KOPT-K1 (cell line): ENCODE measurements at regions not wholly inside any gene's neighbourhood (a gene's known extent, or its start where the extent isn't known, plus 50 kb on each side); places are given as distances from the start of the nearest gene placed in this dataset.
"Not testable (repeated sequence)": the region's sequence is repeated elsewhere in the genome, so short reads cannot be mapped to it uniquely, and the experiment has no call there.

Experiments
- H3K27ac ChIP-seq: fragments of 200-600 bp; sonication (generic); 2 replicates; pipeline ENCODE4 v1.5.1; 2016; ENCODE audit warnings: antibody characterized with exemption, mild to moderate bottlenecking, low read depth, low read length; ENCODE audit not compliant: poor library complexity, severe bottlenecking
- H3K36me3 ChIP-seq: fragments of 200-600 bp; sonication (generic); 2 replicates; pipeline ENCODE4 v1.5.1; 2017; ENCODE audit warnings: antibody characterized with exemption, mild to moderate bottlenecking, low read length, moderate library complexity; ENCODE audit not compliant: insufficient read depth
- H3K9me3 ChIP-seq: fragments of 200-600 bp; sonication (generic); 2 replicates; pipeline ENCODE4 v1.5.1; 2017; ENCODE audit warnings: antibody characterized with exemption, low read length, mild to moderate bottlenecking; ENCODE audit not compliant: insufficient read depth, poor library complexity, severe bottlenecking

DNA sequence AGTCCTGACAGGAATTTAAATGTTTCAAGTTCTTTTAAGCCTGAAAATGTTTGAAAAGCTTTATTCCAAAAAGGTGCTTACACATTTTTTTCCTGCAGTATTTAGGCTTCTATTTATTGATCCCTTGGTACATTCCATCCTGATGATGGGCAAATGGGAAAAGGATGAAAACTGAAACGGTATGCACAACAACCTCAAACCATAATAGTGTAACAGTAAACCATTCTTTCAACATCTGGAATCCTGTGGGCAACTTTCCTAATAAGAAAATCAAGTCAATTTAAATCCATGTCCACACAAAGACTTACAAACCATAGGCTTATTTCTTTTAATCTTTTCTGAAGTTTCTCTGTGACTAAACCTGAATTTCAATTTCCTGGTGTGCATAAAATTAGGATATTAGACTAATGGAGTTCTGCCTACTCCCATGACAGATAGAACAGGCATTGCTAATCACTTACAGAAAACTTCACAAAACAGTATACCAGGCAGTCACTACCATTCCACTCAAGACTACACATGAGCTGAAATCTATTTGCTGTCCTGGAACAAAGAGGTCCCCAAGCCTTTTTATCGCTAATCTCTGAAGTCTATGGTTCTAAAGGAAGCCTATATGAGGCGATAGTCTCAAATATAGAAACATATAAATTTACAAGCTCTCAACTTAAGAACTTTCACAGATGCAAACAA is 103.3 kb downstream of the DLEU7 start:
- no peaks in the 10 kb centered on the region for H3K9me3 ChIP-seq
- no peak overlapping the region for H3K27ac ChIP-seq
- H3K36me3 ChIP-seq, result no peaks in the 10 kb centered on the region

DNA sequence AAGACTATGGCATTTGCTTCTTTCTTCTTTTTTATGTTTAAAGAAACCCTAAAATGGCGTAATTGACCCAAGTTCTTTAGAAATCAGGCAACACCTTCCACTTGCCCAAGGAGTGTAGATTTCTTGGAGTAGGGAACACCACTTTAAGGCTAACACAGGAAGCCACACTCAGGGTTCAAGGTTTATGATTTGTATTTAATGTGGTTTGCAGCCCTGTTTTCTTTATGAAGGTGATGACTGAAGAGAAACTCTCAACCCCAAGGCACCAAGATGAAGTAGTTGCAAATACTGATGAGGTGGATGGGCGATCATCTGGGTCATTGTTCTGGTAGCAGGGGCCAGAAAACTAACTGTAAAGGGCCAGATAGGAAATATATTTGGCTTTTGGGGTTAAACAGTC is 101.1 kb downstream of the DLEU7 start:
- Histone ChIP-seq H3K36me3 (no peaks in the 10 kb centered on the region), H3K9me3 (no peaks in the 10 kb centered on the region), H3K27ac (no peak overlapping the region)

DNA sequence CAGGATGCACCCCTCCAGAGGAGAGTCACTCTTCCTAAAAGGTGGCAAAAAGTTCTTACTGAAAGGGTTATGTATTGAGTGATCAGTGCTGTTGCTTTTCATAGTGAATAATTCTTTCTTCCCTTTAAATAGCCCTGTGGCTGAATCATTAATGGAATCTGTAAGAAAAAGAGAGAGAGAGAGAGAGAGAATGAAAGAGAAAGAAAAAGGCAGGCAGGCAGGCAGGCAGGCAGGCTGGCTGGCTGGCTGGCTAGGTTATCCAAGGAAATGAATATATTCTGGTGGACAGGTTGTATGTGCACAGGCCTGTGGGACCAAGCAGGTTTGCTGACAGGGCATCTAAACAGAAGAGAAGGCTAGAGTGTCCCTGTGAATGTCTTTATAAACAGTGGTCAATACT is 100.5 kb downstream of the DLEU7 start:
- Histone ChIP-seq H3K36me3 (no peaks in the 10 kb centered on the region), H3K9me3 (no peaks in the 10 kb centered on the region), H3K27ac (no peak overlapping the region)

DNA sequence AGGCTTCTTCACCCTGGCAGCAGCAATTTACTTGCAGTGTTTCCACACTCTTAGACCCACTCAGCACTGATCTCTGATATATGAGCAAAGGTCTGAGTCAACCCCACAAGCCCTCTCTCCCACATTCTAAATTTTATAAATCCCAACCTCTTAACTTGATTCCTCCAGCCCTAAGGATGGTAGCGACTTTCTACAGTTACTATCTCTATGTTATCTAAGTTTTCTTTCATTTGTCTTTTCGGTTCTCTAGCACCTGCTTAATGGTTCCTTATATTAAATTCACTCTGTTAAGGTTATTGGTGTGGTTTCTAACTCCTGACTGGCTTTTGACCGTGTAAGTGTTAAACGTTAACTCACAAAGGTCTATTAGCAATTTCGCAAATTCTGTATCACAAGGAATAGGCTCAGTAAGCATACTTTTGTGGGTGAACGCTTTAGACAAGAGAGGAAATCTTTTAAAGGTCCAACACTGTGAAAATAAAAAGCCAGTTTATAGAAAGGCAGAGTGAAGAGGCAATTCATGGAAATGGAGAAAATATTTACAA is 99.3 kb downstream of the DLEU7 start:
- no peaks in the 10 kb centered on the region for H3K9me3 ChIP-seq
- no peak overlapping the region for H3K27ac ChIP-seq
- H3K36me3 ChIP-seq, result no peaks in the 10 kb centered on the region

DNA sequence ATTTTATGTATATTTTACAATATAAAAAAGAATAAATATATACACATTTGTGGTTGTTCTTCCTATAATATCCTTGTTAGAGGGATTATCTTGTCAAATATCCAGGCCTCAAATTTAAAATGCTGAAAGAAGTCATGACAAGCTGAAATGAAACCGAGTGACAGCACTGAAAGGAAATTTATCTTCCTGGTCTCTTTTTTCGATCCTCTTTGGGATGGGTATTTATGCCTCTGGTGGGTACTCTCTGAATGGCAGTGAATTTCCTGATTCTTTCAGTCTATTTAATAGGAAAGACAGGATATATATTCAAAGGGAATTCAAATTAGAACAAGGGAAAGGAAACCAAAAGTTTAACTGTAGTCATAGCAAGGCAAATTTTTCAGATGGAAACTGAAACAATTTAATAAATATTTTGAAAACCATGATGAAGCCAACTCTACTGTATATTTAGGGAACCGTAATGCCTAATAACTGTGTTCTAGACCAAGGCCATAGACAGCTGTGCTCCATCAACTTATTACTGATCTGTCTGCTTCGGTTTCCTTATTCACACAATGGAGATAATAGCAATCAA is 97.9 kb downstream of the DLEU7 start:
- H3K27ac ChIP-seq, result no peak overlapping the region
- H3K36me3 ChIP-seq, result no peaks in the 10 kb centered on the region
- no peaks in the 10 kb centered on the region for H3K9me3 ChIP-seq

DNA sequence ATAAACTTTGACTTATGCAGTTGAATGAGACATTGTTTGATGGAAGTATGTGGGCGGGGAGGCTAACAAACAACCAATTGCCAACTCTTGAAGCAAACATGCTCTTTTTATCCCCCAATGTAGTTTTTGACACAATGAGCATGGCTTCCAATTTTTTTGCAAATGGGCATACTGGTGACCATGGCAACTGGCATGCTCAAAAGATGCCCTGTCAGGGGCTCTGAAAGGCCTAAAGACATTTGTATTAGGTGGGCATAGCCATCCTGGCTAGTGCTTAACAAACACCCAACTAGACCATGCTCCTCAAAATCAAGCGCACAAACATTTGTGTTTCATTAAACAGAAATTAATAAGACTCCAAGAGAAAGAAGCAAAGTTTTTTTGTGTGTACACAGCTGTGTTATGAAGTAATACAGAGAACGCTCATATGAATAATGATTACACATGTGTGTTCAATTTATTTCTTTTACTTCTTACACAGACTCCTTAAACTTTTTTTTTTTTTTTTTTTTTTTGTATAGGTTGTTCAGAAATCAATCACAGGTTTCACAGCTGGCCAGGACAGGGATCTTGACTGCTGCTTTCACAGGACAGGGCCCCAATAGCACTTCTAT is 95.6 kb downstream of the DLEU7 start:
- no peak overlapping the region for H3K27ac ChIP-seq
- H3K36me3 ChIP-seq, result no peaks in the 10 kb centered on the region
- no peaks in the 10 kb centered on the region for H3K9me3 ChIP-seq

DNA sequence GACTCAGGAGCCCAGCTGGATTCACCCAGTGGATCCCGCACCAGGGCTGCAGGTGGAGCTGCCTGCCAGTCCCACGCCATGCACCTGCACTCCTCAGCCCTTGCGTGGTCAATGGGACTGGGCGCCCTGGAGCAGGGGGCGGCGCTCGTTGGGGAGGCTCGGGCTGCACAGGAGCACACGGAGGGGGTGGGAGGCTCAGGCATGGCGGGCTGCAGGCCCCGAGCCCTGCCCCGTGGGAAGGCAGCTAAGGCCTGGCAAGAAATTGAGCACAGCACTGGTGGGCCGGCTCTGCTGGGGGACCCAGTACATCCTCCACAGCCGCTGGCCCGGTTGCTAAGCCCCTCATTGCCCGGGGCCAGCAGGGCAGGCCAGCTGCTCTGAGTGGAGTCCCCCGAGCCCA is 90.3 kb downstream of the DLEU7 start:
- not testable (repeated sequence) for H3K9me3 ChIP-seq, H3K36me3 ChIP-seq, H3K27ac ChIP-seq

DNA sequence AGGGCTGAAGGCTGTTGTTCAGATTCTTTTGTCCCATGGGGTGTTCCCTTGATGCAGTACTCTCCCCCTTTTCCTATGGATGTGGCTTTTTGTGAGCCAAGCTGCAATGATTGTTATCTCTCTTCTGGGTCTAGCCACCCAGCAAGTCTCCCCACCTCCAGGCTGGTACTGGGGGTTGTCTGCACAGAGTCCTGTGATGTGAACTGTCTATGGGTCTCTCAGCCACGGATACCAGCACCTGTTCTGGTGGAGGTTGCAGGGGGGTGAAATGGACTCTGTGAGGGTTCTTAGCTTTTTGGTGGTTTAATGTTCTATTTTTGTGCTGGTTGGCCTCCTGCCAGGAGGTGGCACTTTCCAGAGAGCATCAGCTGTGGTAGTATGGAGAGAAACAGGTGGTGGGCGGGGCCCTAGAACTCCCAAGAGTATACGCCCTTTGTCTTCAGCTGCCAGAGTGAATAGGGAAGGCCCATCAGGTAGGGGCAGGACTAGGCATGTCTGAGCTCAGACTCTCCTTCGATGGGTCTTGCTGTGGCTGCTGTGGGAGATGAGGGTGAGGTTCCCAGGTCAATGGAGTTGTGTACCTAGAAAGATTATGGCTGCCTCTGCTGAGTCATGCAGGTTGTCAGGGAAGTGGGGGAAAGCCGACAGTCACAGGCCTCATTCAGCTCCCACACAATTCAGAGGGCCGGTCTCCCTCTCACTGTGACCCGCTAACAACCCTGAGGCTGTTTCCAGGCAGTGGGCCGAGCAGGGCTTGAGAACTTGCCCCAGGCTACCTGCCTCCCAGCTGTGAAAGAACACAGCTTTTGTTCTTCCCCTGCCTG is 87.4 kb downstream of the DLEU7 start:
- peak overlapping the region; percentile 33 for H3K27ac ChIP-seq
- H3K36me3 ChIP-seq, H3K9me3 ChIP-seq: not testable (repeated sequence)

DNA sequence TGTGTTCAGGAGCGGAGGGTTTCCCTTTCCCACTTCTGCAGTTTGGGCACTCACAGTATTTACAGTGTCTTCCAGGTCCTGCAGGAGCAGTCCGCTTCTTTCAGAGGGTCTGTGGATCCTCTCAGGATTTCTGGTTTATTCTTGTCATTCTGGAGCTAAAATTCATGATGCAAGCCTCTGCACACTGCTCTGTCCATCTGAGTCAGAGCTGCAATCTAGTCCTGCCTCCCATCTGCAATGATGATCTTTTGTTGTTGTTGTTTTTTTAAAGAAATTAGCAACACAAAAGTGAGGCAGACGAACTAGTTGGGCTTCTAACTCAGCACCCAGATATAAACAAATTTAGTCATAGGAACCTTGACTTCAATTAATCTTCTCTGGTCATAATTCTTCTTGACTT is 86.5 kb downstream of the DLEU7 start:
- Histone ChIP-seq H3K36me3 (no peaks in the 10 kb centered on the region), H3K9me3 (no peaks in the 10 kb centered on the region), H3K27ac (peak overlapping the region; percentile 33)

DNA sequence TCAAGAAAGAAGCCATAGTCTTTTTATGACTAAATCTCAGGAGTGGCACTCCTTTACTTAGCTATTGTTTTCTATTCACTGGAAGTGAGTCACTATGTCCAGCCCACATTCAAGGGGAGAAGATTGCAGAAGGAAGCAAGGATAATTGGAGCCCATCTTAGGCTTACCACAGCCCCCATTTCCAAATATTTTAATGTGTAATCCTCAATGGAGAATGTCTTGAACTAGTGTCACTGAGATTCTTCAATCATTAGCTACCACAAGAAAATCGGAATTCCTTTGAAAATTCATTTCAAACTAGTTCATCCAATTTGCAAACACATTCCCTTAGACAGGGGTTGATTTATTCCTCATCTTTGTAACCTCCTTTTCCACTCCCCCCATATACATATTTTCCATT is 84.7 kb downstream of the DLEU7 start:
- Histone ChIP-seq H3K36me3 (no peaks in the 10 kb centered on the region), H3K9me3 (no peaks in the 10 kb centered on the region), H3K27ac (no peak overlapping the region)

DNA sequence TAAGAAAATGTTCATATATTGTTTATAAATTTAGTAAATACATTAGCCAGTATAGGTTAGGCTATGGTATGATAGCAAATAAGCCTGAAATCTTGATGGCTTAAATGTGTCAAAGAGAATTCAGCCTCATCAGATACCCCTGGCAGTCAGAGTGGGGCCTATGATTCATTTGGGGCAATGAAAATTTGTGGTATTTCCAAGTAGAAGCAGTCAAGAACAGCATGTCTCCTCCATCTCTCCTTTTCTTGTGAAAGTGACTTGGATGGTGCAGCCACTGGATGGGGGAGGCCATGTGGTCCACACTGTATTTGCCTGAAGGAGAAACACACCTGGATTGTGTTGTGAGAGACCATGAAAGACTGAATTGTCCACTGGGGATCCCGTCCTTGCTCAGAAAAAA is 82.7 kb downstream of the DLEU7 start:
- Histone ChIP-seq H3K27ac (no peak overlapping the region), H3K36me3 (no peaks in the 10 kb centered on the region), H3K9me3 (no peaks in the 10 kb centered on the region)

DNA sequence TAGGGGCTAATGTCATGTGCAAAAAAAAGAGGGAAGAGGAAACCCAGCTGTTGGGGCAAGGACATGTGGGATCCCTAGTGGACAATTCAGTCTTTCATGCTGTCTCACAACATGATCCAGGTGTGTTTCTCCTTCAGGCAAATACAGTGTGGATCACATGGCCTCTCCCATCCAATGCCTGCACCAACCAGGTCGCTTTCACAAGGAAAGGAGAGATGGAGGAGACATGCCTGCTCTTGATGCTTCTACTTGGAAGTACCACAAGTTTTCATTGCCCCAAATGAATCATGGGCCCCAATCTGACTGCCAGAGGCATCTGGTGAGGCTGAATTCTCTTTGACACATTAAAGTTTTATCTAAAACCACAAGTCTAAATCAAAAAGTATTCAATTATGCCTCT is 82.1 kb downstream of the DLEU7 start:
- no peak overlapping the region for H3K27ac ChIP-seq
- H3K36me3 ChIP-seq, result no peaks in the 10 kb centered on the region
- no peaks in the 10 kb centered on the region for H3K9me3 ChIP-seq

DNA sequence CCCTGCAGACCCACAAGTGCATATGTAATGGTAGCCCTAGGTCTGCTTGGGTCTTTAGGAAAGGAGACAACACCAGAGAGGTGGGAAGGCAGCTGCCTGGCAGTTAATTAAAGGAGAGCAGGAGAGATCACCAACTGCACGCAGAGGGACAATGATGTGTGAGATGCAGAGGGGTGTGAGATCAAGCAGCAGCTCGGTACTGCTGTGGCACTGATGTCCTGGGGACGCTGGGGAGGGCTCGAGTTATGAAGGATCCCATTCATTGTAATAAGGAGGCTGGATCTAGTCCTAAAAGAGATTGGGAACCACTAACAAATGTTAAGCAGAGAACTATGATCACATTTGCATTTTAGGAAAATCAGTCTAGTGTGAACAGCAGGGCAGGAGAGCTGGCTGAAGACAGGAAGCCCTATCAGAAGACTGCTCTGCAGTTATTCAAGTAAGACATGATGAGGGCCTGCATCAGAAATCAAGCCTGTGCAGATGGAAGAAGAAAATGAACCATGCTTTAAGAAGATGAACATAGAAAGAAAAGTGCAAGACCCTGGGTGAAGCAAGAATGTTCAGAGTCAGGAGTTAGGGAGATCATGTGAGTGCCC is 80.4 kb downstream of the DLEU7 start:
- H3K27ac ChIP-seq, result no peak overlapping the region
- no peaks in the 10 kb centered on the region for H3K36me3 ChIP-seq
- H3K9me3 ChIP-seq, result no peaks in the 10 kb centered on the region

DNA sequence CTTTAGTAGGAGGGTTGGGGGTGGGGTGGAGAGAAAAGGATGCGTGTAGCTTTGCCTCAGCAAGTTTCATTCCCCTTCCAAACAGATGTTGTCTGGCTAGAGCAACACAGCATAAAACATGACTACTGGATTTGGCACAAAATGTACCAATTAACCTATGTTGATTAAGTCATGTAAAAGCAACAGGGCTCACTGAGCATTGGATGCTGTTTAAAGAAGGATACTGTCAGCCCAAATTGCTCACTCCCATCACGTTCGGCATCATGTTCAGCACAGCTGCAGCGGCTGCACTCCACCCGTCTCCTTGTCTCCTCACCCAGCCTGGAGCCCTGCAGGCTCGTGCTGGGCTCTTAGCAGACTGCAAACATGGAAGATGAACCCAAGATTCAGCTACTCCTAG is 77.5 kb downstream of the DLEU7 start:
- Histone ChIP-seq H3K9me3 (no peaks in the 10 kb centered on the region), H3K36me3 (no peaks in the 10 kb centered on the region), H3K27ac (no peak overlapping the region)

DNA sequence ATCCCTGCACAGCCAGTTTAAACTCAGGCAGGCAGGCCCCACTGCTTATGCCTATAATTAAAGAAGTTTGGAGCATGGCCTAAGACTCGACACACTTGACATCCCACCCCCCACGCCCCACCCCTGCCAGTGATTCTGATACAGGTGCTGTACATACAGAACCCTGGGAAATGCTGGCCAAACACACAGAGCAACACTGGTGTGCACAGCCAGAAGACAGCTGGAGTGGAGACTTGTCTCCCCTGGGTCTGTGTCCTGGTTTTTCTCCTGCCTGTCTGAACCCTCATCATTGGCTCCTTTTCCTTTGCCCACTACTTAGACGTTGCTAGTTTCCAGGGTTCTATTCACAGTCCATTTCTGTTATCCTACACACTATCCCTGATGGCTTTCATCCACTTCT is 76.8 kb downstream of the DLEU7 start:
- no peaks in the 10 kb centered on the region for H3K36me3 ChIP-seq
- no peak overlapping the region for H3K27ac ChIP-seq
- no peaks in the 10 kb centered on the region for H3K9me3 ChIP-seq
